GM13976 (cell line): ENCODE measurements at regions not wholly inside any gene's neighbourhood (a gene's known extent, or its start where the extent isn't known, plus 50 kb on each side); places are given as distances from the start of the nearest gene placed in this dataset.

Experiments used
- DNase-seq: peaks from one replicate; pipeline ENCODE4 v3.0.0; 2012; ENCODE audit warnings: low spot score
- in situ Hi-C: fragments of 300-500 bp; cut with MboI; formaldehyde crosslinking; loops from one replicate; pipeline ENCODE4 v1.12.0; 2022; ENCODE audit warnings: low sequenced_read_pairs, mixed read lengths, inconsistent platforms; ENCODE audit not compliant: unreplicated experiment
- TF ChIP-seq, protein P1 (sequence below): IDR thresholded peaks from 2 replicates; pipeline ENCODE4 v1.5.1; 2012; ENCODE audit warnings: borderline replicate concordance, mild to moderate bottlenecking; ENCODE audit not compliant: insufficient read depth; ENCODE audit errors: extremely low read depth, missing control alignments, control extremely low read depth

DNA sequence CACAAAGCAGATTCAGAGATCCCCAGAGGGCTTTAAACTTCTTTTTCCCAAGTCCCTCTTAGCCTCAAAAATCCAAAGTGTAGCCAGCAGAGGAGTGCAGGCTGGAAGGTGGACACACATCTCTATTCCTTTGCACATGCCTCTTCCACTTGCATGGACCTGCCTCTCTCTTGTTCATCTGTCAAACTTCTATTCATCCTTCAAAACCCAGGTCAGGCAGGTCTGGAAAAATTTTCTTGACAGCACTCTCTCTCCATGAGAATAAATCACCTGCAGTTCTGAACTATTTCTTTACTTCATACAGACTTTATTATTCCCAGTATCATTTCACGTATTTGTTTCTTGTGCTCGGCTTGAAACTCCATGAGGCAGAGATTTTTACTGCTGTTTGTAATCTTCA is 127.5 kb downstream of the SS18 start:
- in situ Hi-C loops = no loop called here
- TF ChIP-seq, protein P1, sequence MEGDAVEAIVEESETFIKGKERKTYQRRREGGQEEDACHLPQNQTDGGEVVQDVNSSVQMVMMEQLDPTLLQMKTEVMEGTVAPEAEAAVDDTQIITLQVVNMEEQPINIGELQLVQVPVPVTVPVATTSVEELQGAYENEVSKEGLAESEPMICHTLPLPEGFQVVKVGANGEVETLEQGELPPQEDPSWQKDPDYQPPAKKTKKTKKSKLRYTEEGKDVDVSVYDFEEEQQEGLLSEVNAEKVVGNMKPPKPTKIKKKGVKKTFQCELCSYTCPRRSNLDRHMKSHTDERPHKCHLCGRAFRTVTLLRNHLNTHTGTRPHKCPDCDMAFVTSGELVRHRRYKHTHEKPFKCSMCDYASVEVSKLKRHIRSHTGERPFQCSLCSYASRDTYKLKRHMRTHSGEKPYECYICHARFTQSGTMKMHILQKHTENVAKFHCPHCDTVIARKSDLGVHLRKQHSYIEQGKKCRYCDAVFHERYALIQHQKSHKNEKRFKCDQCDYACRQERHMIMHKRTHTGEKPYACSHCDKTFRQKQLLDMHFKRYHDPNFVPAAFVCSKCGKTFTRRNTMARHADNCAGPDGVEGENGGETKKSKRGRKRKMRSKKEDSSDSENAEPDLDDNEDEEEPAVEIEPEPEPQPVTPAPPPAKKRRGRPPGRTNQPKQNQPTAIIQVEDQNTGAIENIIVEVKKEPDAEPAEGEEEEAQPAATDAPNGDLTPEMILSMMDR = no peak
- no peak for DNase-seq

- DNase-seq = peak; percentile 23
- in situ Hi-C loops = no loop called here
- TF ChIP-seq, protein P1 = no peak
These were observed 128.2 kb downstream of the SS18 start for GRCh38 chr18:25962176-25962575.

- in situ Hi-C loops = no loop called here
- TF ChIP-seq, protein P1 = no peak
These were observed 133.4 kb downstream of the SS18 start for GRCh38 chr18:25957017-25957416.

GRCh38 chr18:25953111-25953510 is 137.3 kb downstream of the SS18 start:
- DNase-seq = no peak
- in situ Hi-C loops = no loop called here
- TF ChIP-seq, protein P1 = no peak

More at GRCh38 chr18:25957017-25957416, 133.4 kb downstream of the SS18 start:
- no peak for DNase-seq

- in situ Hi-C loops = no loop called here
- no peak for DNase-seq
- TF ChIP-seq, protein P1 = no peak
These were observed 140.1 kb downstream of the SS18 start for GRCh38 chr18:25950321-25950720.

- in situ Hi-C loops = no loop called here
- no peak for DNase-seq
- TF ChIP-seq, protein P1 = no peak
These were observed 143.9 kb downstream of the SS18 start for GRCh38 chr18:25946540-25946939.

- TF ChIP-seq, protein P1 = no peak
- in situ Hi-C loops = no loop called here
- no peak for DNase-seq
These were observed 155.1 kb downstream of the SS18 start for GRCh38 chr18:25935356-25935755.
